GM19328 (cell line): ENCODE measurements at regions not wholly inside any gene's neighbourhood (a gene's known extent, or its start where the extent isn't known, plus 50 kb on each side); places are given as distances from the start of the nearest gene placed in this dataset.
"Not testable (repeated sequence)": the region's sequence is repeated elsewhere in the genome, so short reads cannot be mapped to it uniquely, and the experiment has no call there.

Experiments used
- ATAC-seq: cut with Tn5 transposase; IDR thresholded peaks from one replicate; pipeline ENCODE4 v1.9.1; 2021; ENCODE audit warnings: mild to moderate bottlenecking, moderate library complexity; ENCODE audit not compliant: unreplicated experiment

GRCh38 chr3:145191543-145191942 is 969.4 kb downstream of the PLOD2 start:
- no peak for ATAC-seq

GRCh38 chr3:145197051-145197820 is 963.7 kb downstream of the PLOD2 start:
- no peak for ATAC-seq

DNA sequence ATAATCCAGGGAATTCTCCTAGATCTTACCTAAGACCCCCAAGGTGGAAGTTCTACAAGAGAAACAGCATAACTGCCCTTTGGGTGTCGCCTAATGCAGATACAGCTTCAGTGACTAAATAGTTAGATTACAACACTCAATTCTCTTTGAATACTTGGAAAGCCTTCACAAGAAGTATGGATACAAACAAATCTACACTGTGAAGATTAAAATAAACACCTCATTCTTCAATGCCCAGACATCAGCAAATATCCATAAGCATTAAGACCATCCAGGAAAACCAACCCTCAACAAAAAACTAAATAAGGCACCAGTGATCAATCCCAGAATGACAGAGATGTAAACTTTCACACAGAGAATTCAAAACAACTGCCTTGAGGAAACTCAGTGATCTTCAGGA is 963.2 kb downstream of the PLOD2 start:
- no peak for ATAC-seq

DNA sequence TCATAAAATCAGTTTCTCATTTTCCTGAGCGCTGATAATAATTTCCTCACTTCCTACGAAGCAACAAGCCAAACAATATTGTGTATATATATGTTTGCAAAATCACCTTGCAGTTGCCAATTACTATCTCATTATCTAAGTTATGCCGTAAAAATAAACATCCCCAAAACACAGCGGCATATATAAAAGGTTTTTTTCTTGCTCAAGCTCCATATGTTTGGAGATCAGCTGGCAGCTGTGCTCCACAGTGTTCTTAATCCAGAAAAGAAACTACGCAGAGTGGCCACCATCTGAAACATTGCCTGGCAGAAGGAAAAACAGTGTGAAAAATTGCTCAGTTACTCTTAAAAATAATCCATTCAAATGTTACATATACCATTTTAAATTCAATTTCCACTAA is 951.4 kb downstream of the PLOD2 start:
- ATAC-seq, result no peak

DNA sequence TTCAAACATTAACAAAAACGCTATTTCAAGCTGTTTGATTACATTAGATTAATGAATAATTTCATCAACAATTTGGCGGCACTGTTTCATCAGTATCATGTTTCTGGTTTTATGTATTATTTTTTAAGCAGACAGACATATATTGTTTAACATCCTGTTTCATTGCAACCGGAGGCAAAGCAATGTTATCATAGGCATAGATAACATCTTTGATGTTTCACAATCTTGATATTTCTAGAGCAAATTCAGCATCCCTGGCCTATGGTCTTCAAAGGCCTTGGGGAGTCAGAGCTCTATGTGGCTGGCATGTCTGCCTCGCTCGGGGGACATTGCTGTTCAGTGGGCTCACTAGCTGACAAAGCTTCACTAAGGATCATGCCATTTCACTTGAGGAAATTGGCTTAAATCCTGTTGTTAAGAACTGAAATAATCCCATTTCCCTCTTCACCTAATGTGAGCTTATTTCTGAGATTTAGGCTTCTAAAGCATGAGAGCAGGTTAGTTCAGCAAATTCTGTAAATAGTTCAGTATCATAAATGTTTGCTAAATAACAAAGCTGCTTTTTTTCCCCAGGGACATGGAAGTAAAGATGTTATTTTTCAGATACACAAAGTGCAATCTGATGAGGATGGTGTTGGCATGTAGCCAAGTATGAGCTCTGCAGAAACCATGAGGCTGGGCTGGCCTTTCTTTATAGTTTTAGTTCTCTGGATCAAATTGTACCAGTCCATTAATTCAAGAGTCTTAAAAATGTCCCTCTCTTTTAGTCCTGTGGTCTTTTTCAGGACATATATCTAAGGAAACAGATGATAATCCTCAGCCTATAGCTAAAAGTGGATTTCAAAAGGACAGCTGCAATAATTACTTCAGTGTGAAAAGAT is 941.4 kb downstream of the PLOD2 start:
- ATAC-seq, result no peak

DNA sequence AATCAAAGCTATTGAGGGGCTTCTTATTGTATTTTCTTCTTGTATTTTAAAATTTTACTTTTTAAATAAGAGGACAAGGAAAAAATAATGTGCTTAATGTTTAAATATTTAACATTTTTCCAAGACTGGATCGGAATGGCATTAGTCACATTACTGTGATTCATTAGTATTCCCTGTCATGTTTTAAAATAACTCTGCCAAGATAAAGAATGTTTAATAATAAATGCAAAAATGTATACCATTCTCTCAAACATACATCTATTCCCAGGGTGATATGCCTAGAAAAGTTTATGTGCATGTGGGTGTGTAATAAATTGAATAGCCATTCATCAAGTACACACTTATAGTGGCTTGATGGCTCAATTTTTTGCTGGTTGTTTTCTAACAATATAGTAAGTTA is 936.1 kb downstream of the PLOD2 start:
- no peak for ATAC-seq

GRCh38 chr3:145243875-145244274 is 917.1 kb downstream of the PLOD2 start:
- no peak for ATAC-seq

- ATAC-seq, result no peak
Measured at GRCh38 chr3:145244327-145244726, 916.7 kb downstream of the PLOD2 start.

DNA sequence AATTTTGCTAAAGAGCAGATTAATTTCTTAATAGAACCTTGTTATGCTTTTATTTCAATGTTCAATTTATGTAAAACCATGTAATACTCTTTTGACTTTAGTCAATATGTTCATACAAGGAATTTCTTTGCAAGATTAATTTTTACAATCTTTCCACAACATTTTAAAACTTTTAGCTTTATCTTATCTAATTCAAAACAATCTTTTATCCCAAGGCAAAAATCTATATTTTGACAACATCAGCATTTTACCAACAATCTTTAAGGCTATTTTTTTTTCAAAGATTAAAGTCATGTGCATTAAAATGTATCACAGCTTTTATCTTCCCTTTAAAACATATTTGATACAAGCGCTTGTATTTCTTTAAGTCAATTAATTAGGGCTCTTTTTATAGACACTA is 914.7 kb downstream of the PLOD2 start:
- ATAC-seq, result no peak

- ATAC-seq, result no peak
Measured at GRCh38 chr3:145248928-145249327, 912.1 kb downstream of the PLOD2 start.

DNA sequence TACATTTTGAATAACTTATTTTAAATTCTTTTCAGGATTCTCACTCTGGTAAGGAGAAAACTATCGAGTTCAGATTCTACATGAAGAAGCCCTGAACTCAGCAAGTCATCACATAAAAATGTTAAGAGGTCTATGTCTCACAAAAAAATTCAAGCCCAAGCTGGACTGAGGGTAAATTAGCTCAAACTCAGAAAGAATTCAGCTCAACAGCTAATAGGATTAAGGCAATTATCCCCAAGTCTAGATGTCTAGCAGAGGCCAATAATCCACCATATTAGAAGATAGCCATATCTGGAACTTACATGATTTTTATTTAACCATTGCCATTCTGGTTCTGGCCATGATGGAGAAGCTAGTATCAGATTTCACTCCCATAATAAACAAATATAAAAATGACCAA is 909.7 kb downstream of the PLOD2 start:
- ATAC-seq, result no peak

DNA sequence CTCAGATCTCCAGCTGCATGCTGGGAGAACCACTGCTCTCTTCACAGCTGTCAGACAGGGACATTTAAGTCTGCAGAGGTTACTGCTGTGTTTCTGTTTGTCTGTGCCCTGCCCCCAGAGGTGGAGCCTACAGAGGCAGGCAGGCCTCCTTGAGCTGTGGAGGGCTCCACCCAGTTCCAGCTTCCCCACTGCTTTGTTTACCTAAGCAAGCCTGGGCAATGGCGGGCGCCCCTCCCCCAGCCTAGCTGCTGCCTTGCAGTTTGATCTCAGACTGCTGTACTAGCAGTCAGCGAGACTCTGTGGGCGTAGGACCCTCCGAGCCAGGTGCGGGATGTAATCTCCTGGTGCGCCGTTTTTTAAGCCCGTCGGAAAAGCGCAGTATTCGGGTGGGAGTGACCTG is 903.0 kb downstream of the PLOD2 start:
- not testable (repeated sequence) for ATAC-seq

DNA sequence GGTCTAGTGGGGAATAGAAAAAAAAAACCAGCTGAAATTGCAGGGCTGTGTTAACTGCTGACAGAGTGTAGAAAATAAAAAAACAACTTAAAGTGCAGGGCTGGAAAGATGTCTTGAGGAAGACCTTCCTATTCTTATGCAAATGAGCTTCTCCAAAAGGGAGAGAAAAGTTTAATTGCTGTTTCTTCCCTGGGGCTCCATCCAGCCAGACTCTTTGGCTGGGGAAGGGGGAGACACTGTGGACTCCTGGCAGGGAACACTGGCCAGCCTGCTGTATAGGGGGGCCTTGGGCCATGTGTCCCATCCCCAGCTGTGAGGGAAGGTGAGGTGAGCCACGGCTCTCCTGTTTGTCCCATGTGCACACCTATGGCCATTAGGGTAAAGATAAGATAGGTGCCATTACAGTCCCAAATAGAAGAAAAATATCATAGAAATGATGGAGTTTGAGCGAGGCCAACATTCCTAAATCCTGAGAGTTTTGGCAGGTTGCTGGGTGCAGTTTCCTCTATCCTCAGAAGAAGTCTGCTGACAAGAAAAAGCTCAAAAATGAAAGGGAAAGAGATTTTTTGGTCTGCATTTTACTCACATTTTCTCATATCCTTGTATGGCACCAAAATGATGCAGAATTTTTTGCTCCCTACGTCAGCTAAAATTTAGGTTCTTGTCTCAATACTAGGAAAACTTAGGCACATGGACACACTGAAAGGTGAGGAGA is 901.7 kb downstream of the PLOD2 start:
- no peak for ATAC-seq

GRCh38 chr3:145263458-145263857 is 897.5 kb downstream of the PLOD2 start:
- ATAC-seq, result not testable (repeated sequence)

DNA sequence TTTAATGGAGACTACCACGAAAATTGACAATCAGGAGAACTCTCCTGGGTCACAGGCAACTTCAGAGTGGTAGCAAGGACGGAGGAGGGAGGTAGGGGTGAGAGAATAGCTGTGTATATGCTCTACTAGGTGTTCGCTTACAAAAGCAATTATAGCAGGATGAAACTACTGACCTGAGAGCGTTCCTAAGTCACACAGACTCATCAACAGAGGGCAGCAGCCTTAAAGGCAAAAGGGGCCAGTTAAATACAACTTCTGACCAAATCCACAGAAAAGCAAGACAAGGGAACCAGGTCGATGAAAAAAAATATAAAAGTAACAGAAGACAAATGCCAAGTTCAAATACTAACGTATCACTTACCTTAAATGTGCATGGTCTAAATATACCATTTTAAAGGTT is 894.6 kb downstream of the PLOD2 start:
- no peak for ATAC-seq

DNA sequence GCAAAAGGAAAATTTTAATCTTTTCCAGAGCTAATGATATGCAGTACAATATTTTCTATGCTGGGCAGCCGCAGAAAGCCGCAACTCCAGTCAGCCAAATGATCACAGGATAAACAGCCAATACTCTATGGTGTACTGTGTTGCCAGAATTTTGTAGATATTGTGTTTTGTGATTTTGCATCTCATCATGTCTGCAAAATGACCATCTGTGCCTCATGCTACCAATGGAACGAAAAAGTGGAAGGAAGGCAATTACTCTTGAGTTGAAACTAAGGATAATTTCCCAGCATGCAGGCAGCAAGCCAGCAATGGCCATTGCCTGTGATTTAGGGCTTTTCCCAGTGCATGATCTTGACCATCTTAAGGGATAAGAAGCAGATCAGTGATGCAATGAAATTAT is 891.9 kb downstream of the PLOD2 start:
- no peak for ATAC-seq

- no peak for ATAC-seq
Measured at GRCh38 chr3:145272684-145273083, 888.3 kb downstream of the PLOD2 start.

DNA sequence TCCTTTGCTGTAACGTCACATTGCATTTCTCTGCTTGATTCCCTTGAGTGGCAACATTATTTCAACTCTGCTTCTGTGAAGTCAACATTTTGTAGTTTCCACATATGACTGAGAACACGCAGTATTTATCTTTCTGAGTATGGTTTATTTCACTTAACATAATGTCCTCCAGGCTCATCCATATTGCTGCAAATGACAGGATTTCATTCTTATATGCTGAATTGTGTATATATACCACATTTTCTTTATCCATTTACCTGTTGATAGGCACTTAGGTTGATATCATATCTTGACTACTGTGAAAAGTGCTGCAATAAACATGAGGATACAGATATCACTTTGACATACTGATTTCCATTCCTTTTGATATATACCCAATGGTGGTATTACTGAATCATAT is 878.5 kb downstream of the PLOD2 start:
- ATAC-seq, result no peak

GRCh38 chr3:145286937-145287336 is 874.0 kb downstream of the PLOD2 start:
- ATAC-seq, result no peak

DNA sequence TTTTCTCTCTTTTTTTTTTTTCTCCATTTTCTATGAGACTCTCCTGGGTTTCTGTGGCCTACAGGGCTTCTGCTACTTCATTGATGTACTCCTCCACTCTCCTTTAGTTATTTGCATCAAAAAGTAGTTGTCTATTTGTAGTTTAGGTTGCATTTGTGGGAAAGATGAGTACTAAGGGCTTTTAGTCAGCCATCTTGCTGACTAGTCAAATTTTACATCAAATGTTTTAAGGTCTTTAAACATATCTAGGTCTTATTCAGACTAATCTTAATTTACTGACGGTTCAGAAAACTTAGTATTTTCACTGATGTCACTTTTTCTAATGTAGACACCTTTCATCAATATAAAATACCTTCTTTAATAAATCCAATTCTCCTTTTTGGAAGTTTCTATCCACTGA is 871.0 kb downstream of the PLOD2 start:
- no peak for ATAC-seq

DNA sequence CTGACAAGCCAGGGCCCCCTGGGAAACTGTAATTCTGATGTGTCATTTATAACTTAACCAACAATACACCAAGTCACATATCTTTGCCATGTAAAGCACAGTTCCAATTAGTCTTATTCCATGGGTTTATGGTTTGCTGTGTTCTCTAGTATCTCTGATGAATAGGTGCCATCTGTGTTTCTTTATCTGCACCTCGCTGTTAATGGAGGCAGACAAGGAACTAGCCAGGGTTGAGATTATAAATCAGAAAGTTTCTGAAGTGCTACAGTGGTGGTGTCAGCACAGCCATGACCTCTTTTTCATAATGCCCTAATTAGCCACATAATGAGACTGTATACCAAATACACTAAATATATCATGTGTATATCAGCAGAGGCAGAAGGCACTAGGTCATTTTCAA is 866.4 kb downstream of the PLOD2 start:
- no peak for ATAC-seq

GRCh38 chr3:145307272-145307671 is 853.7 kb downstream of the PLOD2 start:
- ATAC-seq, result no peak
